GM12878 (cell line): ENCODE measurements at regions not wholly inside any gene's neighbourhood (a gene's known extent, or its start where the extent isn't known, plus 50 kb on each side); places are given as distances from the start of the nearest gene placed in this dataset.

Experiments
- ATAC-seq: fragments of 200-7000 bp; cut with Tn5 transposase; 3 replicates; pipeline ENCODE4 v1.9.1; 2020; ENCODE audit warnings: mild to moderate bottlenecking, moderate library complexity
- BruUV-seq: library from RNA; stranded (reverse); fragments of 400-500 nt; replicated peaks from 2 replicates; lab custom pipeline; 2021; lab: Mats Ljungman, UMichigan
- CTCF ChIA-PET: fragments of 300-600 bp; sonication (Branson Sonifier 250); formaldehyde crosslinking; extraction: SDS; loops from one replicate; lab custom pipeline; 2021; ENCODE audit warnings: inconsistent platforms; lab: Yijun Ruan, JAX
- POLR2A ChIA-PET: fragments of 350-600 bp; formaldehyde crosslinking; extraction: SDS; loops from one replicate; lab custom pipeline; 2021; ENCODE audit warnings: inconsistent platforms; lab: Charles Lee
- RAD21 ChIA-PET: fragments of 300-600 bp; sonication (Branson Sonifier 250); formaldehyde crosslinking; loops from one replicate; lab custom pipeline; 2023; ENCODE audit warnings: antibody characterized with exemption; ENCODE audit not compliant: unreplicated experiment; lab: Charles Lee
- SMC1A ChIA-PET: fragments of 300-600 bp; sonication (Branson Sonifier 250); formaldehyde crosslinking; loops from one replicate; lab custom pipeline; 2023; ENCODE audit not compliant: unreplicated experiment, uncharacterized antibody; lab: Charles Lee
- DNase-seq: peaks from one replicate; pipeline ENCODE4 v3.0.0-alpha.2; 2011; ENCODE audit warnings: low read depth, low spot score
- FAIRE-seq: peaks from 3 replicates; lab custom pipeline; 2011; peaks lifted over from hg19 to GRCh38; lab: Jason Lieb, UNC
- H2AFZ ChIP-seq: 2 replicates; pipeline ENCODE4 v1.6.0; 2011; ENCODE audit warnings: low read depth, low read length, control low read depth; ENCODE audit not compliant: control insufficient read depth
- H3K27ac ChIP-seq: 2 replicates; pipeline ENCODE4 v1.5.1; 2011; ENCODE audit warnings: control low read depth; ENCODE audit not compliant: control insufficient read depth, insufficient read depth
- H3K27me3 ChIP-seq, 2 experiments: replicated peaks in 1 of 2; 2 replicates each; pipeline versions ENCODE4 v1.6.0 to v1.6.1; 2011; ENCODE audit warnings: low read length in 1 of 2; ENCODE audit not compliant: control insufficient read depth in 2 of 2, insufficient read depth in 2 of 2
- H3K36me3 ChIP-seq, 2 experiments: 2 replicates each; pipeline ENCODE4 v1.5.1; 2011; ENCODE audit warnings: low read length in 1 of 2; ENCODE audit not compliant: control insufficient read depth in 2 of 2, insufficient read depth in 2 of 2
- H3K4me1 ChIP-seq: 2 replicates; pipeline ENCODE4 v1.6.1; 2011; ENCODE audit warnings: mild to moderate bottlenecking, low read length, moderate library complexity, mixed read lengths; ENCODE audit not compliant: control insufficient read depth, insufficient read depth
- H3K4me2 ChIP-seq: 2 replicates; pipeline ENCODE4 v1.6.0; 2011; ENCODE audit warnings: control low read depth; ENCODE audit not compliant: control insufficient read depth, insufficient read depth
- H3K4me3 ChIP-seq: fragments of 200-600 bp; sonication (generic); 2 replicates; pipeline ENCODE4 v1.5.1; 2016
- H3K79me2 ChIP-seq: 2 replicates; pipeline ENCODE4 v1.6.0; 2011; ENCODE audit warnings: low read length; ENCODE audit not compliant: control insufficient read depth, insufficient read depth
- H3K9ac ChIP-seq: 2 replicates; pipeline ENCODE4 v1.8.0; 2011; ENCODE audit warnings: low read length, control low read depth, mixed read lengths; ENCODE audit not compliant: control insufficient read depth, insufficient read depth
- H3K9me3 ChIP-seq: replicated peaks from 3 replicates; pipeline ENCODE4 v1.5.1; 2011; ENCODE audit warnings: mild to moderate bottlenecking, low read length; ENCODE audit not compliant: control insufficient read depth, insufficient read depth
- H4K20me1 ChIP-seq: 2 replicates; pipeline ENCODE4 v1.6.0; 2011; ENCODE audit not compliant: control insufficient read depth, insufficient read depth
- EED ChIP-seq: sonication (generic); IDR thresholded peaks from 2 replicates; pipeline ENCODE4 v1.6.1; 2016; ENCODE audit warnings: antibody characterized with exemption, low read depth
- MTA3 ChIP-seq: IDR thresholded peaks from 2 replicates; pipeline ENCODE4 v1.6.1; 2012; ENCODE audit warnings: low read length, inconsistent platforms, borderline replicate concordance
- NFXL1 ChIP-seq: fragments of 450-650 bp; IDR thresholded peaks from 2 replicates; pipeline ENCODE4 v1.6.1; 2017; ENCODE audit warnings: antibody characterized with exemption, mild to moderate bottlenecking, borderline replicate concordance
- NFYA ChIP-seq: IDR thresholded peaks from 2 replicates; pipeline ENCODE4 v1.6.1; 2011; ENCODE audit warnings: low read depth, mild to moderate bottlenecking, low read length, improper control_type of control experiment, borderline replicate concordance
- NR2C1 ChIP-seq: fragments of 450-650 bp; IDR thresholded peaks from 2 replicates; pipeline ENCODE4 v1.6.1; 2017; ENCODE audit warnings: antibody characterized with exemption, mild to moderate bottlenecking, moderate library complexity
- PAX8 ChIP-seq: fragments of 450-650 bp; IDR thresholded peaks from 2 replicates; pipeline ENCODE4 v1.6.1; 2017; ENCODE audit warnings: mild to moderate bottlenecking, moderate library complexity
- RAD51 ChIP-seq: fragments of 450-650 bp; IDR thresholded peaks from 2 replicates; pipeline ENCODE4 v1.6.1; 2016; ENCODE audit warnings: moderate library complexity, mild to moderate bottlenecking, inconsistent platforms
- SMAD1 ChIP-seq: fragments of 450-650 bp; IDR thresholded peaks from 2 replicates; pipeline ENCODE4 v1.6.1; 2018; ENCODE audit warnings: mild to moderate bottlenecking, low read depth; ENCODE audit not compliant: partially characterized antibody
- SREBF1 ChIP-seq: IDR thresholded peaks from 2 replicates; pipeline ENCODE4 v1.6.1; 2012; ENCODE audit warnings: mild to moderate bottlenecking, low read length
- SUZ12 ChIP-seq: fragments of 200-600 bp; sonication (generic); IDR thresholded peaks from one replicate; pipeline ENCODE4 v1.6.1; 2018; ENCODE audit warnings: antibody characterized with exemption, mild to moderate bottlenecking; ENCODE audit not compliant: unreplicated experiment
- WGBS: methylation state at CpG from one replicate; pipeline ENCODE4 v1.1.6; 2016; ENCODE audit warnings: low lambda C conversion rate; ENCODE audit not compliant: insufficient replicate concordance, insufficient coverage; ENCODE audit errors: missing lambda C conversion rate; 5-methylcytosine and 5-hydroxymethylcytosine counted together
- in situ Hi-C: fragments of 300-500 bp; cut with MboI; formaldehyde crosslinking; loops from 9 replicates; pipeline ENCODE4 v1.14.3; 2018; ENCODE audit warnings: mixed read lengths
- intact Hi-C: fragments of 100-400 bp; cut with micrococcal nuclease; formaldehyde crosslinking; loops from one replicate; pipeline ENCODE4 v1.14.2; 2022; ENCODE audit not compliant: unreplicated experiment
- TF ChIP-seq, protein P1 (sequence below): fragments of 450-650 bp; IDR thresholded peaks from 2 replicates; pipeline ENCODE4 v1.6.1; 2016; ENCODE audit warnings: mild to moderate bottlenecking, moderate library complexity, borderline replicate concordance
- TF ChIP-seq, protein P2 (sequence below): IDR thresholded peaks from 2 replicates; pipeline ENCODE4 v1.6.1; 2012; ENCODE audit warnings: low read length, inconsistent platforms

DNA sequence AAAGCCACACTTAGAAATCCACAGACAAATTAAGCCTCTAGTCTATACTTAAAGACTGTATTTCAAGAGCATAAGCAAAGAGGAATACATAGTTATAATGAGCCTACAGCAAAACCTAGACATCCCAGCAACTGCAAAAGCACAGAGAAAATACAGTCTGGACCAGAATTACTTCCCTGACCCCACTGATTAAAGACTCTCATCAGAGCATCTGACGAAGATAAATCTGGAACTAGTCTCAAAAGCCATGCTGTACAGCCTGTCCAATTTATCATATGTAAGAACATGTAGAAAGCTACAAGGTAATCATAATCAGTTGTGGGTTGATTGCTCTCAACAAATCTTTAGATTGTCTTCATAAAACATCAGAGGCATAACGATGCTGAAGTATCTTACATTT is 285.1 kb upstream of the CAND1 start (continued):
- no peak for TF ChIP-seq EED

DNA sequence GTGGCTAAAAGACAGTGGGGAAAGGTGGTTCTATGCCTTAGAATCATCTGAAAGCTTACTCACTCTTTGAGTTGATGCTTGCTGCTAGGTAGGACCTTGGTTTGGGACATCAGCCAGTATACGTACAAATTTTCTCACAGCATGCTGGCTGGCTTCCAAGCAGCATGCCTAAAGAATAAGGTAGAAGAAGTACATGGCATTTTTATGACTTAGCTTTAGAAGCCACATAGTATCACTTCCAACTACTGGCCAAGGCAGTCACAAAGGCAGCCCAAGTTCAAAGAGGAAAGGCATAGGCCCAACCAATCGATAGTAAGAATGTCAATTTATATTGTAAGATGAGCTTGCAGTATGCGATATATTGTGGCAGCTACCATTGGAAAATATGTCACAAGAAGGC is 284.2 kb upstream of the CAND1 start:
- H3K36me3 ChIP-seq: no peaks in the 10 kb centered on the region
- ChIA-PET POLR2A (interaction anchor here (0.6 kb wide), 1 partner anchor 733 kb away, joined by 4 read pairs; no protein-coding TSS in a partner anchor), SMC1A (interaction anchor here (0.9 kb wide), 1 partner anchor 10 kb away, joined by 3 read pairs; no protein-coding TSS in a partner anchor), RAD21 (no interaction called here), CTCF (no interaction called here)
- no peak for FAIRE-seq
- H3K9ac ChIP-seq: no peak overlapping the region
- H4K20me1 ChIP-seq: no peaks in the 10 kb centered on the region
- no peak for ATAC-seq
- no peaks in the 10 kb centered on the region for H3K4me1 ChIP-seq
- no peaks in the 10 kb centered on the region for H3K79me2 ChIP-seq
- in situ Hi-C loops (no loop called here), intact Hi-C loops (no loop called here)
- H3K9me3 ChIP-seq: no peaks in the 10 kb centered on the region
- 65% methylated on average over 3 of the region's 3 CpGs for whole genome bisulfite sequencing
- no TSS peak for BruUV-seq
- no peak overlapping the region for H3K4me3 ChIP-seq
- no peak overlapping the region for H2AFZ ChIP-seq
- no peak for DNase-seq
- H3K4me2 ChIP-seq: no peak overlapping the region
- H3K27ac ChIP-seq: no peak overlapping the region
- no peaks in the 10 kb centered on the region; a peak in 2 of 4 replicates for H3K27me3 ChIP-seq
- TF ChIP-seq SMAD1 (no peak), NFYA (no peak), NR2C1 (no peak), MTA3 (no peak), NFXL1 (no peak), SUZ12 (no peak), PAX8 (no peak), SREBF1 (no peak), RAD51 (no peak)
- TF ChIP-seq, protein P1, sequence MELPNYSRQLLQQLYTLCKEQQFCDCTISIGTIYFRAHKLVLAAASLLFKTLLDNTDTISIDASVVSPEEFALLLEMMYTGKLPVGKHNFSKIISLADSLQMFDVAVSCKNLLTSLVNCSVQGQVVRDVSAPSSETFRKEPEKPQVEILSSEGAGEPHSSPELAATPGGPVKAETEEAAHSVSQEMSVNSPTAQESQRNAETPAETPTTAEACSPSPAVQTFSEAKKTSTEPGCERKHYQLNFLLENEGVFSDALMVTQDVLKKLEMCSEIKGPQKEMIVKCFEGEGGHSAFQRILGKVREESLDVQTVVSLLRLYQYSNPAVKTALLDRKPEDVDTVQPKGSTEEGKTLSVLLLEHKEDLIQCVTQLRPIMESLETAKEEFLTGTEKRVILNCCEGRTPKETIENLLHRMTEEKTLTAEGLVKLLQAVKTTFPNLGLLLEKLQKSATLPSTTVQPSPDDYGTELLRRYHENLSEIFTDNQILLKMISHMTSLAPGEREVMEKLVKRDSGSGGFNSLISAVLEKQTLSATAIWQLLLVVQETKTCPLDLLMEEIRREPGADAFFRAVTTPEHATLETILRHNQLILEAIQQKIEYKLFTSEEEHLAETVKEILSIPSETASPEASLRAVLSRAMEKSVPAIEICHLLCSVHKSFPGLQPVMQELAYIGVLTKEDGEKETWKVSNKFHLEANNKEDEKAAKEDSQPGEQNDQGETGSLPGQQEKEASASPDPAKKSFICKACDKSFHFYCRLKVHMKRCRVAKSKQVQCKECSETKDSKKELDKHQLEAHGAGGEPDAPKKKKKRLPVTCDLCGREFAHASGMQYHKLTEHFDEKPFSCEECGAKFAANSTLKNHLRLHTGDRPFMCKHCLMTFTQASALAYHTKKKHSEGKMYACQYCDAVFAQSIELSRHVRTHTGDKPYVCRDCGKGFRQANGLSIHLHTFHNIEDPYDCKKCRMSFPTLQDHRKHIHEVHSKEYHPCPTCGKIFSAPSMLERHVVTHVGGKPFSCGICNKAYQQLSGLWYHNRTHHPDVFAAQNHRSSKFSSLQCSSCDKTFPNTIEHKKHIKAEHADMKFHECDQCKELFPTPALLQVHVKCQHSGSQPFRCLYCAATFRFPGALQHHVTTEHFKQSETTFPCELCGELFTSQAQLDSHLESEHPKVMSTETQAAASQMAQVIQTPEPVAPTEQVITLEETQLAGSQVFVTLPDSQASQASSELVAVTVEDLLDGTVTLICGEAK: no peak
- TF ChIP-seq, protein P2, sequence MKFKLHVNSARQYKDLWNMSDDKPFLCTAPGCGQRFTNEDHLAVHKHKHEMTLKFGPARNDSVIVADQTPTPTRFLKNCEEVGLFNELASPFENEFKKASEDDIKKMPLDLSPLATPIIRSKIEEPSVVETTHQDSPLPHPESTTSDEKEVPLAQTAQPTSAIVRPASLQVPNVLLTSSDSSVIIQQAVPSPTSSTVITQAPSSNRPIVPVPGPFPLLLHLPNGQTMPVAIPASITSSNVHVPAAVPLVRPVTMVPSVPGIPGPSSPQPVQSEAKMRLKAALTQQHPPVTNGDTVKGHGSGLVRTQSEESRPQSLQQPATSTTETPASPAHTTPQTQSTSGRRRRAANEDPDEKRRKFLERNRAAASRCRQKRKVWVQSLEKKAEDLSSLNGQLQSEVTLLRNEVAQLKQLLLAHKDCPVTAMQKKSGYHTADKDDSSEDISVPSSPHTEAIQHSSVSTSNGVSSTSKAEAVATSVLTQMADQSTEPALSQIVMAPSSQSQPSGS: no peak
